ENCODE measurements at regions not wholly inside any gene's neighbourhood (a gene's known extent, or its start where the extent isn't known, plus 50 kb on each side); places are given as distances from the start of the nearest gene placed in this dataset.

DNA sequence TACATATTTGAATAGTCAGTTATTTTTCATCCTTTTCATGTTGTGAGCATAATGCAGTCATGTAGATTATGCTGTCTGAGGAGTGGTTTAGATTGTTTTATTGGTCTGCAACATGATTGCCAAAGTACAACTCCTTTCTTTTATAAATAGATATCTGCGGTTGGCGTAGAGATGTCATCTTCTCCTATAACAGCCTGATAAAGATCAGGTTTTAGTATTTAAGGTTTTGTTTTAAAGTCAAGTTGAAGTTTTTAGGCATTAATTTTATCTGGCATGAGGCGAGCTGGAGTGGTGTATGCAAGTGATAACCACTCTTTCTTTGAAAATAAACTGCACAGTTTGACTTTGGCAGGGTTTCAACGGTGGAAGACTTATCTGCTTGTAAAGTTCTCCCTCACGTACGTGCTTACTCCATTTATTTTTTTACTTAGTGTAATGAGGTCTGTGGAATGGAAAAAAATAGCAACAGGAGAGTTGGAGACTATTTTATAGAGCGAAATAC, 126.3 kb downstream of the FBXO8 start:
- TF ChIP-seq, protein P1, sequence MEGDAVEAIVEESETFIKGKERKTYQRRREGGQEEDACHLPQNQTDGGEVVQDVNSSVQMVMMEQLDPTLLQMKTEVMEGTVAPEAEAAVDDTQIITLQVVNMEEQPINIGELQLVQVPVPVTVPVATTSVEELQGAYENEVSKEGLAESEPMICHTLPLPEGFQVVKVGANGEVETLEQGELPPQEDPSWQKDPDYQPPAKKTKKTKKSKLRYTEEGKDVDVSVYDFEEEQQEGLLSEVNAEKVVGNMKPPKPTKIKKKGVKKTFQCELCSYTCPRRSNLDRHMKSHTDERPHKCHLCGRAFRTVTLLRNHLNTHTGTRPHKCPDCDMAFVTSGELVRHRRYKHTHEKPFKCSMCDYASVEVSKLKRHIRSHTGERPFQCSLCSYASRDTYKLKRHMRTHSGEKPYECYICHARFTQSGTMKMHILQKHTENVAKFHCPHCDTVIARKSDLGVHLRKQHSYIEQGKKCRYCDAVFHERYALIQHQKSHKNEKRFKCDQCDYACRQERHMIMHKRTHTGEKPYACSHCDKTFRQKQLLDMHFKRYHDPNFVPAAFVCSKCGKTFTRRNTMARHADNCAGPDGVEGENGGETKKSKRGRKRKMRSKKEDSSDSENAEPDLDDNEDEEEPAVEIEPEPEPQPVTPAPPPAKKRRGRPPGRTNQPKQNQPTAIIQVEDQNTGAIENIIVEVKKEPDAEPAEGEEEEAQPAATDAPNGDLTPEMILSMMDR (IDR thresholded peaks at IDR 0.05; ENCODE audit: low read depth, low read length) = no peak
- H3K4me3 ChIP-seq (ENCODE audit: low read depth, low read length) = no peak overlapping the region

DNA sequence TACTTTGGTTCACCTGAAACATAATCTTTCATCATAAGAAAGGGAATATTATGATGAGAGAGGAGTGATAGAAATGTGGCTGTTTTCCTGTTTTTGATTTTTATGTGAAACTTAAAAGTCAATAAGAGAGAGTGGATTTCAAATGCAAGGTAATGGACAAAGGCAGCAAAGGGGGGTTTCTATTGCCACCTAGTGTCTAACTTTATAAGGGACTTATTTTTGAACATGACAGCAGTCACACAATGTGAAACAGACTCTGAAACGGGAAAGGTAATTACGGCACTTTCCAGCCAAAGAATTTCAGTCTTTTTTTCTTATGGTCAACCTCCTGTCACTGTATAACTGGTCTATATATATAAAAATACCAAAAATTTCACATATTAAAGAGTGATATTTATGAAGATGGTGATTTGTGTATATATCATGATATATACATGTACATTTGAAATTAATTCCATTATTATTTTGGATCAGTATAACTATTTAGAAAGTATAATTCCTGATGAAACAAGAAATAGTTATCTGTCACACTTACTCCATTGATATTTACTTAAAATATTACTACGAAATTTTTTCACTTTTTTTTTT, 127.1 kb downstream of the FBXO8 start:
- TF ChIP-seq, protein P1 (IDR thresholded peaks at IDR 0.05; ENCODE audit: low read depth, low read length) = peak; percentile 52; the same call in 1 of the 2 replicates

DNA sequence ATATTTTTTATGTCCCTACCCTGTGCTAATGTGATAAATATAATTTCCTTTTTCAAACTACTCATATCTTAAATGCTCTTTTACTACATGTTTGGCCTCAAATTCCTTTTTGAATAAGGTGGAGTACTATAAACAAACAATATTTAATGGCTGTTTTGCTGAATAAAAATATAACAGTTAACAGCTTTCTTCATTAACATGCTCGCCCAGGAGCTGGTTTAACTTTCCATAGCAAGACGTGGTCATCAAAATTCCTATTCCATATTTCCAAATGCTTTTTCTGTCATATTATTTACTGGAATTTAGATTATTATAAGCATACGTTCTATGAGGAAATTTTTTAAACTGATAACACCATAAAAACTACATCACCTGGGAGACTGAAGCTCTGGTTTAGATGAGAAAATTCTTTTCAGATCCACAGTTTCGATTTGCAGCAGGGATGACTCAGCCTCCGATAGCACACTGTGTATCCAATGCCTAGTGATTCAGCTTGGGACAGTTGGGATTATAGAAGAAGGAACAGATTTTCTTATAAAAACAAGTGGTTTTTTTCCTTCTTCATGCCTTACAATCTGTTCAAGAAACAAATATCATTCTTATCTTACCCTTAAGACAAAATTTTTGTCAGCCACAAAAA, 129.1 kb downstream of the FBXO8 start:
- H3K4me3 ChIP-seq (ENCODE audit: low read depth, low read length) = peak overlapping the region; percentile 34; the same call in 1 of the 2 replicates
- TF ChIP-seq, protein P1 (IDR thresholded peaks at IDR 0.05; ENCODE audit: low read depth, low read length) = no peak

More for the DNA sequence above, 127.1 kb downstream of the FBXO8 start:
- H3K4me3 ChIP-seq (ENCODE audit: low read depth, low read length) = no peak overlapping the region

DNA sequence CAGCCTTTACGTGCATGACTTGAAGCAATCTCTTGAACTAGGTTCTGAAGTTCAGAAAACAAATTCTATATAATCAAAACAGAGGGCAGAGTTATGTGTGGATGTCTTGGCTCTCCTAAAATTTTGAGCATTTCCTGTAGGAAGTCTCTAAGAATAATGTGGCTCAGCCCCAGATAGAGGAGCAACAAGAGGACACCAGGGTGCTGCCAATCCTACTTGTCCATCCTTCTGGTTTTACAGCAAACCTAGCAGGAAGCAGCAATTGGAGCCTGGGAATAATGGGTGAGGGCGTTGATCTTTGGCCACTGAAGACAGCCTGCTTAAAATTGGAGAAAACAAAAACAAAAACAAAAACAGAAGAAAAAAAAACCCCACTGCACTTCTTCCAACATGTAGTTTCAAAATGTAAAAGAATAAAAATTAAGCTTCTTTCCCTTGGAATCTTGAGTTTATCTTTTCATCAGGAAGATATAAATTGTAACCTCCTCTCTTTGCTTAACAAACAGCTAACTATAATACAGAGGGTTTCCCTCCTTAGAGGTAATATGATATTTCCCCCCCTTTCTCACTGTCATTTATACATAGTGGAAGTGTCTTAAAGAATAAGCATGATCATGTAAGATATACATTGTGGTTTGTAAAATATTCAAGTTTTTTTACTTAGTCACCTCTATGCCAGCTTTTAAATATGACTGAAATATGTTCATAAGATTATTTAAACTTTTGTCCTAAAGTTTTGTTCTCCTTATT, 130.6 kb downstream of the FBXO8 start:
- TF ChIP-seq, protein P1 (IDR thresholded peaks at IDR 0.05; ENCODE audit: low read depth, low read length) = no peak
- H3K4me3 ChIP-seq (ENCODE audit: low read depth, low read length) = no peak overlapping the region

DNA sequence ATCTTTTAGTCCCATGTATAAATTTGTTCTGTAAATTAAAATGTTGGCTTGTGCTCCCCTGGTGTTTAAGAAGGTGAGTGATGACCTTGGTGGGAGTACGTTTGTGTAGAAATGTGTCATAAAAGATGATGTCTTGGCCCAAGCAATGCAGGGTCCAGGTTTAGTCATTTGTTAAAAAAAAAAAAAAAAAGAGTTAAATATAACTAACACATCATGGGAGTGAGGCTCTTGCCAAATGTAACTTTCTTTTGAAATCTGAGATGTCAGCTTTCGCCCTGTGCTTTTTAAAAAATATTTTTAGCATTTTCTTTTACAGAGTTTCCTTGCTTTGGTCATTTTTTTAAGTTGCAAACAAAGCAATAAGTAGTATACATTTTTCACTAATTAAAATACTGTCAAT, 135.6 kb downstream of the FBXO8 start:
- H3K4me3 ChIP-seq (ENCODE audit: low read depth, low read length) = no peak overlapping the region
- TF ChIP-seq, protein P1 (IDR thresholded peaks at IDR 0.05; ENCODE audit: low read depth, low read length) = no peak

DNA sequence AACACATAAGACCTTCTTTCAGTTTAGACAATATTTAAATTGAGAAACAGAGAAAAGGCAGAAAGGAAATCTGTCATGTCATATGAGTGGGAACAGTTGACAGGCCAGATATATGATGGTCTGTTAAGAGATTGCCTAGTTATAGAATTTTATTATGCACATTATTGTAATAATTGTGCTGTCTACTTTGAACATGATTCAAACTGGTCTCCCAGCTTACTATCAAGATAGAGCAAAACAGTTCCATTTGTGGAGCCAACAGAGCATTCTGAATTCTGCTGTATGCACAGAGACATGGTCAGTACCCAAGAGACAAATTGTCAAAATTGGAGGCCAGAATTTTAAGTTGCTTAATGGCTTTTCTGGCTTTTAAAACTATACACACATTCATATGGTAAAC, 139.4 kb downstream of the FBXO8 start:
- no peak overlapping the region for H3K4me3 ChIP-seq (ENCODE audit: low read depth, low read length)
- TF ChIP-seq, protein P1 (IDR thresholded peaks at IDR 0.05; ENCODE audit: low read depth, low read length) = no peak

DNA sequence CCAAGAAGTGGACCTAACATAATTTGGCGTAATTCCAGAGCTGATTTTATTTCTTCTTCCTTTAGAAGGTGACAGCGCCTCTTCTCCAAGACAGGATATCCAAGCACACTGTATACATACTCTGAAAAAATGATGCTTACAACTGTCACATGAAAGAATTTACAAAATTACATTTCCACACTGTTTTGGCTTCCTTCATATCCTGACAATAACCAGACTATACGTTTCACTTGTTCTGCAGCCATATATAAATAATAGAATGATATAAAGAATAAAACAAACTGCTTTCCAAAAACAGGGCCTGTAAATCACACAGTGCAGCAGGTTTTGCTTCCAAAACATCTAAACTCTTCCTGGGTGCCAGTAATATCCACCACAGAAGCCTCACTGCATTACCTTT, 141.6 kb downstream of the FBXO8 start:
- TF ChIP-seq, protein P1 (IDR thresholded peaks at IDR 0.05; ENCODE audit: low read depth, low read length) = no peak
- no peak overlapping the region for H3K4me3 ChIP-seq (ENCODE audit: low read depth, low read length)

All from WI38 (cell line).